ENCODE measurements at regions not wholly inside any gene's neighbourhood (a gene's known extent, or its start where the extent isn't known, plus 50 kb on each side); places are given as distances from the start of the nearest gene placed in this dataset.

DNA sequence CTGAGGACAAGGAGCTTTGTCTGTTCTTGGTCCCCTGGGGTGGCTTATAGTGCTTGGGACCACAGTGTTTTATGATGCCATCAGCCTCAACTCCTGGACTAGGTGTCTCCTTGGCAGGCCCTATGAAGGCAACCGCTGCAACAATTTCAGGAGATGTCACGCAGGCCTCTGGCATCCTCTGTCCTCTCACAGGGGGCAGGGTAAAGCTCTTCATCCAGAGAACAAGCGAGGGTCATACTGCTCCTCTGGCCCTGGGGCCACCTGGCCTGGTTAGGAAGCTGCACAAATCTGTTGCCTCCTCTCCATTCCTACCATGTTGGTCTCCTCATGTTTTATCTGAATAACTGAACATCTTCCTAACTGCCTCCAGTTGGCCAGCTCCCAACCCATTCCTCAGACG, 148.9 kb upstream of the SPEF2 start:
- Histone ChIP-seq H2BK120ac (replicated peaks; ENCODE audit: low read depth, low read length) (no peak overlapping the region), H3K27me3 (replicated peaks in 1 of 4; ENCODE audit: control insufficient read depth in 3 of 4, extremely low read depth in 1 of 4, insufficient read depth in 3 of 4, low read length in 3 of 4) (no peaks in the 10 kb centered on the region), H4K91ac (replicated peaks; ENCODE audit: insufficient read length, low read length) (no peak overlapping the region), H2BK12ac (ENCODE audit: low read depth, low read length) (no peak overlapping the region), H3K23me2 (ENCODE audit: low read depth, low read length) (no peaks in the 10 kb centered on the region), H3K4me1 (replicated peaks in 1 of 4; ENCODE audit: control insufficient read depth in 3 of 4, insufficient read depth in 4 of 4, low read length in 3 of 4) (no peaks in the 10 kb centered on the region), H2BK15ac (ENCODE audit: low read length) (no peak overlapping the region), H3K18ac (ENCODE audit: extremely low read depth, low read length) (no peak overlapping the region), H3K36me3 (ENCODE audit: control insufficient read depth in 2 of 4, insufficient read depth in 4 of 4, low read length in 3 of 4) (no peaks in the 10 kb centered on the region), H3K4ac (replicated peaks; ENCODE audit: insufficient read length, low read depth, low read length) (no peak overlapping the region), H3K14ac (ENCODE audit: insufficient read length) (no peak overlapping the region), H2AK5ac (ENCODE audit: low read depth, low read length) (no peak overlapping the region), H3K79me2 (ENCODE audit: control insufficient read depth in 1 of 2, insufficient read depth in 2 of 2, low read length in 2 of 2) (no peaks in the 10 kb centered on the region), H3K23ac (ENCODE audit: insufficient read length) (no peak overlapping the region), H2AFZ (ENCODE audit: low read length) (no peak overlapping the region), H4K5ac (ENCODE audit: insufficient read length, low read depth, low read length) (no peak overlapping the region), H3K79me1 (ENCODE audit: low read depth, low read length) (no peaks in the 10 kb centered on the region), H3K56ac (replicated peaks; ENCODE audit: insufficient read length, low read depth, low read length) (no peak overlapping the region), H3K9me3 (ENCODE audit: insufficient read depth in 2 of 2, low read depth in 1 of 2, low read length in 1 of 2) (no peaks in the 10 kb centered on the region), H4K8ac (ENCODE audit: extremely low read depth, insufficient read depth, low read length) (no peak overlapping the region), H2BK5ac (ENCODE audit: low read depth, low read length) (no peak overlapping the region), H2BK20ac (ENCODE audit: low read length) (no peak overlapping the region), H3K9ac (replicated peaks in 1 of 4; ENCODE audit: extremely low read depth in 1 of 4, low read depth in 3 of 4, low read length in 3 of 4) (no peak overlapping the region), H3K27ac (ENCODE audit: low read depth, low read length) (no peak overlapping the region), H4K20me1 (replicated peaks in 1 of 2; ENCODE audit: control insufficient read depth in 1 of 2, insufficient read depth in 2 of 2, low read length in 2 of 2) (no peaks in the 10 kb centered on the region), H3K4me3 (ENCODE audit: extremely low read depth in 1 of 4, insufficient read depth in 2 of 4, low read depth in 3 of 4, low read length in 4 of 4) (no peak overlapping the region), H3K4me2 (ENCODE audit: insufficient read depth in 1 of 2, low read depth in 2 of 2, low read length in 2 of 2) (no peak overlapping the region)
- 86% methylated on average over 4 of the region's 4 CpGs; no CpG with 5 or more reads in 1 of the 2 experiments for WGBS, 2 experiments (ENCODE audit: extremely low coverage in 1 of 2, insufficient coverage in 1 of 2, insufficient read length in 1 of 2, insufficient replicate concordance in 2 of 2, low coverage in 1 of 2, low lambda C conversion rate in 2 of 2, missing lambda C conversion rate in 1 of 2)
- no peak for FAIRE-seq
- ChIA-PET POLR2A (ENCODE audit: partially characterized antibody) (no interaction called here), CTCF (ENCODE audit: partially characterized antibody) (interaction anchor here (1.6 to 1.9 kb wide), 2 partner anchors 33 to 240 kb away, joined by 4 to 7 read pairs; no protein-coding TSS in a partner anchor)
- no peak for TF ChIP-seq ZNF274 (IDR thresholded peaks at IDR 0.05; ENCODE audit: borderline replicate concordance, extremely low read depth, low read length)
- no peak for TF ChIP-seq GABPA (IDR thresholded peaks at IDR 0.05; ENCODE audit: borderline replicate concordance, insufficient read depth, low read length)
- TF ChIP-seq SRF (IDR thresholded peaks at IDR 0.05; ENCODE audit: low read depth, low read length) = no peak
- TF ChIP-seq JUN (IDR thresholded peaks at IDR 0.05; ENCODE audit: low read depth, low read length) = no peak
- TF ChIP-seq CREB1 (IDR thresholded peaks at IDR 0.05) = no peak
- no peak for TF ChIP-seq KDM4A (IDR thresholded peaks at IDR 0.05; ENCODE audit: low read depth, low read length, severe bottlenecking)
- TF ChIP-seq ATF2 (IDR thresholded peaks at IDR 0.05; ENCODE audit: low read length) = no peak
- no peak for TF ChIP-seq RAD21 (IDR thresholded peaks at IDR 0.05 in 1 of 2, conservative IDR thresholded peaks at IDR 0.05 in 1 of 2; ENCODE audit: low read depth in 2 of 2, low read length in 2 of 2)
- no peak for DNase-seq (ENCODE audit: low read depth in 1 of 2, low spot score in 2 of 2)

All from H1 (cell line).